Chondrocyte (in vitro differentiated cells): ENCODE measurements at regions not wholly inside any gene's neighbourhood (a gene's known extent, or its start where the extent isn't known, plus 50 kb on each side); places are given as distances from the start of the nearest gene placed in this dataset.

Source experiments
- DNase-seq: peaks from one replicate; pipeline ENCODE4 v3.0.0; 2021; ENCODE audit warnings: mixed read lengths, low spot score
- H3K27ac Mint-ChIP-seq: one replicate; pipeline ENCODE4 v1.8.0; 2021; ENCODE audit warnings: mild to moderate bottlenecking, moderate library complexity, mixed read lengths; ENCODE audit not compliant: unreplicated experiment
- H3K27me3 Mint-ChIP-seq: 2 replicates; pipeline ENCODE4 v1.8.0; 2021; ENCODE audit warnings: low read depth, mixed read lengths
- H3K36me3 Mint-ChIP-seq: 2 replicates; pipeline ENCODE4 v1.8.0; 2021; ENCODE audit warnings: low read depth, mixed read lengths
- H3K4me1 Mint-ChIP-seq: 2 replicates; pipeline ENCODE4 v1.8.0; 2021; ENCODE audit warnings: low read depth, mild to moderate bottlenecking, mixed read lengths
- H3K4me3 Mint-ChIP-seq: one replicate; pipeline ENCODE4 v1.8.0; 2021; ENCODE audit warnings: mild to moderate bottlenecking, moderate library complexity, mixed read lengths; ENCODE audit not compliant: unreplicated experiment
- H3K9me3 Mint-ChIP-seq: 2 replicates; pipeline ENCODE4 v1.8.0; 2021; ENCODE audit warnings: low read depth, mixed read lengths
- TF ChIP-seq, protein P1 (sequence below): fragments of 200-600 bp; sonication (generic); IDR thresholded peaks from 2 replicates; pipeline ENCODE4 v1.5.0; 2021; ENCODE audit warnings: antibody characterized with exemption, mild to moderate bottlenecking, moderate library complexity

DNA sequence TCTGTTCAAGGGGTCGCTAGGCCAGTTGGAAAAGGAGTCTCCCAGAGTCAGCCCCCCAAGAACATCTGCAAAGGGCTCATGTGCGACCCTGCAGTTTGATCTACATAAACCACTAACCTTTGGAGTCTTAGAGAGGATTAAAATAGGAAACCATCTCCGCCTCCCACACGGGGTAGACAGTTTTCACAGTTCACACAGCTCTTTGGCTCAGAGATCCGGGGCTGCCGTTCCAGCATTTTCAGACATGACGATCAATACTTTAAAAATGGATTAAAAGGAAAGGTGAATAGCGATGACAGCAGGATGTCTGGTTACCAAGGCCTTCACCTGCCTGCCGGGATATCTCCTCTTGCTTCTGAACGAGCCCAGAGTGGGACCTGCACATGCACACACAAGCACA lies 59.8 kb upstream of the BCL11B start:
- peaks cover 23% of the 10 kb centered on the region for H3K27me3 Mint-ChIP-seq
- TF ChIP-seq, protein P1, sequence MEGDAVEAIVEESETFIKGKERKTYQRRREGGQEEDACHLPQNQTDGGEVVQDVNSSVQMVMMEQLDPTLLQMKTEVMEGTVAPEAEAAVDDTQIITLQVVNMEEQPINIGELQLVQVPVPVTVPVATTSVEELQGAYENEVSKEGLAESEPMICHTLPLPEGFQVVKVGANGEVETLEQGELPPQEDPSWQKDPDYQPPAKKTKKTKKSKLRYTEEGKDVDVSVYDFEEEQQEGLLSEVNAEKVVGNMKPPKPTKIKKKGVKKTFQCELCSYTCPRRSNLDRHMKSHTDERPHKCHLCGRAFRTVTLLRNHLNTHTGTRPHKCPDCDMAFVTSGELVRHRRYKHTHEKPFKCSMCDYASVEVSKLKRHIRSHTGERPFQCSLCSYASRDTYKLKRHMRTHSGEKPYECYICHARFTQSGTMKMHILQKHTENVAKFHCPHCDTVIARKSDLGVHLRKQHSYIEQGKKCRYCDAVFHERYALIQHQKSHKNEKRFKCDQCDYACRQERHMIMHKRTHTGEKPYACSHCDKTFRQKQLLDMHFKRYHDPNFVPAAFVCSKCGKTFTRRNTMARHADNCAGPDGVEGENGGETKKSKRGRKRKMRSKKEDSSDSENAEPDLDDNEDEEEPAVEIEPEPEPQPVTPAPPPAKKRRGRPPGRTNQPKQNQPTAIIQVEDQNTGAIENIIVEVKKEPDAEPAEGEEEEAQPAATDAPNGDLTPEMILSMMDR, result no peak
- H3K4me3 Mint-ChIP-seq, result no peak overlapping the region
- no peak overlapping the region for H3K27ac Mint-ChIP-seq
- peaks cover 13% of the 10 kb centered on the region for H3K4me1 Mint-ChIP-seq
- no peaks in the 10 kb centered on the region for H3K36me3 Mint-ChIP-seq
- peak; percentile 52 for DNase-seq
- no peaks in the 10 kb centered on the region for H3K9me3 Mint-ChIP-seq

DNA sequence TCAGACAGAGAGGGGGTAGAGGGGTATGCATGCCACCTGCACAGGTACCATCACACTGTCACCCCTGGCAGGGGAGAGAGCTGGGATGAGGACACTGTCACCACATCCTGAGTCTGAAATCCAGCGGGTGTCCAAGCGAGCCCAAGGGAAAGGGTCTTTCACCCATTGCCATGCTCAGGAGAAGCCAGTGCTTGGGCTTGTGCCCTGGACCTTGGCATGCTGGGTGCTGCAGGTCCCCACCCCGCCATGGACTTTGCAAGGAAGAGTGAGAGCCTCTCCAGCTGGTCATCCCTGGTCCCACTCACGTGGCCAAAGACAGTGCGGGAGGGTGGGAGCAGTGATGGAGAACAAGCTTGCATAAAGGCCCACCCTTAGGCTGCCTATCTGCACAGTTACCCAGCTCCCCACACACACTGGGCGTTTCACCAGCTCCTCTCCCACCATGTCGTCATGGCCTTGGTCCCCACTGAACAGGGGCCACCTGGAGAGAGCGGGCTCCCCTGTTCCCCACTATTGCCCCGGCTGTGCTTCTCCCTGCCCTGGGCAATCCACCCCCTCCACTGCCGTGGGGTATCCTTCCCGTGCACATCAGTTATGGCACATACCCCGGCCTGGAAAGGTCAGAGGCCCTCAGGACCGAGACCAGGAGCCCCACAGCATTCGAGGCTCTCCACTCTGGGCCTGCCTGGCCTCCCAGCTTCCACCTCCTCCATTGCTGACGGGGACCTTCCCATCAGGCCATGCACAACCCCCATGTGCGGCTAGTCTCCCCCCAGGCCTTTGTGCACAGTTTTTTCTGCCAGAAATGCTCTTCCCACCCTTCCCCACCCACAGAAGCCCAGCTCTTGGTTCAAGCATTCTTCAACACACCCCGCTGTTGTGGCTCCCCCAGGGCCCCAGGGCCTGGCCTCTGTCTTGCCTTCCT lies 58.6 kb upstream of the BCL11B start:
- TF ChIP-seq, protein P1, result no peak
- H3K4me3 Mint-ChIP-seq, result no peak overlapping the region
- H3K9me3 Mint-ChIP-seq, result no peaks in the 10 kb centered on the region
- peaks cover 20% of the 10 kb centered on the region for H3K27me3 Mint-ChIP-seq
- DNase-seq, result peak; percentile 79
- H3K36me3 Mint-ChIP-seq, result no peaks in the 10 kb centered on the region
- peaks cover 13% of the 10 kb centered on the region for H3K4me1 Mint-ChIP-seq
- H3K27ac Mint-ChIP-seq, result no peak overlapping the region

DNA sequence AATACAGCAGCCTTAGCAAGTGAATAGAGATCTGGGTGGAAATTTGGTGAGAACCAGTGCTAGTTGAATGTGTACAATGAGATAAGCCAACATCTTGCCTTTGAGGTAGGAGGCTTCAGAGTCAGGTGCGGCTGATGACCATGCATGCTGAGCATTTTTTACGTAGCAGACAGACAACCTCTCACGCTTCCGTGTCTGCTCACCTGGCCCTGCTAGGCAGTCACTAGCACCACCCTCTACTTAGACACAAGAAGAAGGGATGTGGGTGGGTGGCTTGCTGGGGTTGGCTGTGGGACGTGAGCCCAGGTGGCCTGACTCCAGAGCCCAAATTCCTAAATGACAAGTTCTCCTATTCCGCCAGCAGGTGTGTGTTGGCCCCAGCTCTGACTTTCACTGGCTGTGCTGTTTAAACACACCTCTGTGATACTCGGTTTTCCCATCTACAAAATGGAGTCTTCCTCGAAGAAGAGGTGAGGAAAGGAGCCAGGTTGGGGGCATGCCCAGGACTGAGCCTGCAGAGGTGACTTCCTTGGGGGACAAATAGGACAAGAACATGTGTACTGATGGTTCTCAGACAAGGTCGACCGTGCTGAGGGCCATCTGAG lies 57.8 kb upstream of the BCL11B start:
- no peaks in the 10 kb centered on the region for H3K36me3 Mint-ChIP-seq
- H3K27ac Mint-ChIP-seq, result no peak overlapping the region
- peaks cover 17% of the 10 kb centered on the region for H3K27me3 Mint-ChIP-seq
- H3K4me1 Mint-ChIP-seq, result peaks cover 13% of the 10 kb centered on the region
- peak; percentile 52 for DNase-seq
- H3K4me3 Mint-ChIP-seq, result no peak overlapping the region
- H3K9me3 Mint-ChIP-seq, result no peaks in the 10 kb centered on the region
- TF ChIP-seq, protein P1, result no peak

GRCh38 chr14:99327458-99328250 lies 55.7 kb upstream of the BCL11B start:
- H3K36me3 Mint-ChIP-seq, result no peaks in the 10 kb centered on the region
- H3K9me3 Mint-ChIP-seq, result no peaks in the 10 kb centered on the region
- no peak overlapping the region for H3K27ac Mint-ChIP-seq
- H3K27me3 Mint-ChIP-seq, result peaks cover 10% of the 10 kb centered on the region
- DNase-seq, result peak; percentile 55
- peak overlapping the region; percentile 18 for H3K4me3 Mint-ChIP-seq
- peaks cover 13% of the 10 kb centered on the region for H3K4me1 Mint-ChIP-seq
- TF ChIP-seq, protein P1, result no peak

GRCh38 chr14:99327050-99327449 lies 55.1 kb upstream of the BCL11B start:
- no peaks in the 10 kb centered on the region for H3K36me3 Mint-ChIP-seq
- peak; percentile 25 for DNase-seq
- no peak overlapping the region for H3K4me3 Mint-ChIP-seq
- H3K9me3 Mint-ChIP-seq, result no peaks in the 10 kb centered on the region
- peaks cover 13% of the 10 kb centered on the region for H3K4me1 Mint-ChIP-seq
- TF ChIP-seq, protein P1, result peak; percentile 20
- peaks cover 11% of the 10 kb centered on the region for H3K27me3 Mint-ChIP-seq
- no peak overlapping the region for H3K27ac Mint-ChIP-seq
